ENCODE measurements at regions not wholly inside any gene's neighbourhood (a gene's known extent, or its start where the extent isn't known, plus 50 kb on each side); places are given as distances from the start of the nearest gene placed in this dataset.
A peak's percentile ranks its signal among the peaks of the same experiment; 100 is the strongest.

- DNase-seq (ENCODE audit: low spot score in 2 of 2) = no peak
- no peak overlapping the region for H3K4me3 ChIP-seq (ENCODE audit: low read depth, poor library complexity, severe bottlenecking)
- WGBS, 2 donors = 70 to 72% methylated on average over 2 of the region's 2 CpGs
- intact Hi-C loops (cut with DNase I; ENCODE audit: low total_unique reads) = no loop called here
- no peak for TF ChIP-seq POLR2A (IDR thresholded peaks at IDR 0.05)
- TF ChIP-seq CTCF (IDR thresholded peaks at IDR 0.05) = no peak
Observed at GRCh38 chr5:63726496-63726895, 235.7 kb downstream of the HTR1A start.

GRCh38 chr5:63719147-63719546 lies 243.1 kb downstream of the HTR1A start:
- TF ChIP-seq CTCF (IDR thresholded peaks at IDR 0.05) (no peak), POLR2A (IDR thresholded peaks at IDR 0.05) (no peak)
- no peak for DNase-seq (ENCODE audit: low spot score in 2 of 2)
- no peak overlapping the region for H3K4me3 ChIP-seq (ENCODE audit: low read depth, poor library complexity, severe bottlenecking)
- 69 to 74% methylated on average over 1 of the region's 1 CpG for WGBS, 2 donors
- intact Hi-C loops (cut with DNase I; ENCODE audit: low total_unique reads) = no loop called here

GRCh38 chr5:63700241-63700640 lies 262.0 kb downstream of the HTR1A start:
- intact Hi-C loops (cut with DNase I; ENCODE audit: low total_unique reads) = no loop called here
- no peak overlapping the region for H3K4me3 ChIP-seq (ENCODE audit: low read depth, poor library complexity, severe bottlenecking)
- no peak for DNase-seq (ENCODE audit: low spot score in 2 of 2)
- WGBS, 2 donors = 24 to 54% methylated on average over 1 of the region's 1 CpG
- TF ChIP-seq POLR2A (IDR thresholded peaks at IDR 0.05) (no peak), CTCF (IDR thresholded peaks at IDR 0.05) (no peak)

GRCh38 chr5:63697811-63698210 lies 264.4 kb downstream of the HTR1A start:
- WGBS, 2 donors = 53 to 54% methylated on average over 2 of the region's 2 CpGs
- TF ChIP-seq CTCF (IDR thresholded peaks at IDR 0.05) = no peak
- no peak for TF ChIP-seq POLR2A (IDR thresholded peaks at IDR 0.05)
- intact Hi-C loops (cut with DNase I; ENCODE audit: low total_unique reads) = no loop called here
- no peak overlapping the region for H3K4me3 ChIP-seq (ENCODE audit: low read depth, poor library complexity, severe bottlenecking)
- peak in 1 of 2 donors; percentile 17 for DNase-seq (ENCODE audit: low spot score in 2 of 2)

GRCh38 chr5:63690546-63690945 lies 271.7 kb downstream of the HTR1A start:
- intact Hi-C loops (cut with DNase I; ENCODE audit: low total_unique reads) = no loop called here
- TF ChIP-seq CTCF (IDR thresholded peaks at IDR 0.05) = no peak
- TF ChIP-seq POLR2A (IDR thresholded peaks at IDR 0.05) = no peak
- no peak for DNase-seq (ENCODE audit: low spot score in 2 of 2)
- H3K4me3 ChIP-seq (ENCODE audit: low read depth, poor library complexity, severe bottlenecking) = no peak overlapping the region
- WGBS, 2 donors = 89 to 95% methylated on average over 2 of the region's 2 CpGs

GRCh38 chr5:63687854-63688516 lies 274.3 kb downstream of the HTR1A start:
- 74 to 77% methylated on average over 6 of the region's 6 CpGs for WGBS, 2 donors
- intact Hi-C loops (cut with DNase I; ENCODE audit: low total_unique reads) = no loop called here
- DNase-seq (ENCODE audit: low spot score in 2 of 2) = no peak
- no peak overlapping the region for H3K4me3 ChIP-seq (ENCODE audit: low read depth, poor library complexity, severe bottlenecking)
- no peak for TF ChIP-seq CTCF (IDR thresholded peaks at IDR 0.05)
- no peak for TF ChIP-seq POLR2A (IDR thresholded peaks at IDR 0.05)

Data from lower leg skin (tissue), 4 donors.